ENCODE measurements at regions not wholly inside any gene's neighbourhood (a gene's known extent, or its start where the extent isn't known, plus 50 kb on each side); places are given as distances from the start of the nearest gene placed in this dataset.
"Not testable (repeated sequence)": the region's sequence is repeated elsewhere in the genome, so short reads cannot be mapped to it uniquely, and the experiment has no call there.

DNA sequence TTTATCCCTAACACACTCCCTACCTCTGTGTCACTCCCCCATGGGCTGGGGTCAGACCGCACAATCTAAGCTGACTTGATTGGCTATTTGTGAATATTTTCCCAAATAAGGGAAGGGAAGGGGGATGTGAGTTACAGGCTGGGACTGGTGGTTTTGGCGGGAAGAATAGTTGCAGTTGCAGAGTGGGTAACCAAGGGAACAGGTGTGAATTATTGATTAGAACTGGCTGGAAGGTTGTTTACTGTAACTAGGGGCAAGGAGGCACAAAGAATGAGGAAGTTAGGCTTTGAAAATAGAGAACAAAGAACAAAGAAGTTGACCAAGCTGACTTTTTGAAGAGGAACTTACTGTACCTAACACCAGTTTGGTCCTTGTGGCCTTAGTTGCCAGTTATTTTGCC is 88.0 kb upstream of the XAGE2 start:
- Histone ChIP-seq H3K27ac (peak overlapping the region in 1 of 11 experiments; percentile 23; a peak in 1 of 22 replicates), H3K27me3 (peaks cover 83 to 100% (median 97%) of the 10 kb centered on the region in 11 experiments), H4K20me1 (peaks cover 0 to 11% (median 0%) of the 10 kb centered on the region in 11 experiments; a peak in 1 of 22 replicates), H3K36me3 (no peaks in the 10 kb centered on the region), H3K4me3 (no peak overlapping the region), H3K9ac (no peak overlapping the region), H3K4me1 (no peaks in the 10 kb centered on the region), H3K9me3 (replicated peaks in 1 of 11) (peaks cover 12 to 29% (median 16%) of the 10 kb centered on the region in 11 experiments), H3K4me2 (no peak overlapping the region)
- no peak for TF ChIP-seq Cebpa-rat (IDR thresholded peaks at IDR 0.05)

DNA sequence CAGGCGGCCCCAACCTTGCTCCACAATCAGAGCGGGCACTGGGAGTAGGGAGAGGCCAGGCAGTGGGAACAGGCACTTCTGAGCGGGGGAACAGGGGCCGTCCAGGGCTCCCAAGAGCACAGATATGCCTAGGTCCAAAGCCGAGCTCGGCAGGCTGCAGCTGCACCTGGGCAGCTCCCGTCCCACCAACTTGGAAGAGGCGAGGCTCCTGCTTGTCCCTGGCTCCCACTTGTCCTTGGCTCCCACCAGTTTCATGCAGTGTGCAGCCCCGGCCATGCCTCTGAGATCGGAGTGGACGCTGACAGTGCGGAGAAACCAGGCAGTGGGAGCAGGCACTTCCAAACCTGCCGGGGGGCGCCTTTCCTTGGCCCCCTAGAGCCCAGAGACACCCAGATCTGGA is 84.0 kb upstream of the XAGE2 start:
- peaks cover 0 to 11% (median 0%) of the 10 kb centered on the region in 11 experiments; a peak in 1 of 22 replicates for H4K20me1 ChIP-seq
- H3K36me3 ChIP-seq, result no peaks in the 10 kb centered on the region
- no peak for TF ChIP-seq Cebpa-rat (IDR thresholded peaks at IDR 0.05)
- no peak overlapping the region for H3K4me3 ChIP-seq
- H3K9me3 ChIP-seq (replicated peaks in 1 of 11), result peaks cover 38 to 51% (median 43%) of the 10 kb centered on the region in 11 experiments
- no peak overlapping the region for H3K4me2 ChIP-seq
- H3K27ac ChIP-seq, result no peak overlapping the region
- H3K27me3 ChIP-seq, result peaks cover 64 to 97% (median 88%) of the 10 kb centered on the region in 11 experiments
- H3K9ac ChIP-seq, result no peak overlapping the region
- H3K4me1 ChIP-seq, result no peaks in the 10 kb centered on the region

DNA sequence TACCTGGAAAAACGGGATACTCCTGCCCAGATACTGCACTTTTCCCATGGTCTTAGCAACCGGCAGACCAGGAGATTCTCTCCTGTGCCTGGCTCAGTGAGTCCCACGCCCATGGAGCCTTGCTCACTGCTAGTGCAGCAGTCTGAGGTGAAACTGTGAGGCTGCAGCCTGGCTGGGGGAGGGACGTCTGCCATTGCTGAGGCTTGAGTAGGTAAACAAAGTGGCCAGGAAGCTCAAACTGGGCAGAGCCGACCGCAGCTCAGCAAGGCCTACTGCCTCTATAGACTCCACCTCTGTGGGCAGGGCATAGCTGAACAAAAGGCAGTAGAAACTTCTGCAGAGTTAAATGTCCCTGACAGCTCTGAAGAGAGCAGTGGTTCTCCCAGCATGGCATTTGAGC is 69.9 kb upstream of the XAGE2 start:
- H4K20me1 ChIP-seq, H3K36me3 ChIP-seq, H3K9ac ChIP-seq, H3K4me3 ChIP-seq, H3K4me1 ChIP-seq, H3K4me2 ChIP-seq, H3K27ac ChIP-seq: not testable (repeated sequence)
- Histone ChIP-seq H3K9me3 (replicated peaks in 1 of 11) (peaks cover 0 to 11% (median 5%) of the 10 kb centered on the region in 11 experiments; a peak in 8 of 22 replicates), H3K27me3 (peaks cover 55 to 71% (median 67%) of the 10 kb centered on the region in 11 experiments)

DNA sequence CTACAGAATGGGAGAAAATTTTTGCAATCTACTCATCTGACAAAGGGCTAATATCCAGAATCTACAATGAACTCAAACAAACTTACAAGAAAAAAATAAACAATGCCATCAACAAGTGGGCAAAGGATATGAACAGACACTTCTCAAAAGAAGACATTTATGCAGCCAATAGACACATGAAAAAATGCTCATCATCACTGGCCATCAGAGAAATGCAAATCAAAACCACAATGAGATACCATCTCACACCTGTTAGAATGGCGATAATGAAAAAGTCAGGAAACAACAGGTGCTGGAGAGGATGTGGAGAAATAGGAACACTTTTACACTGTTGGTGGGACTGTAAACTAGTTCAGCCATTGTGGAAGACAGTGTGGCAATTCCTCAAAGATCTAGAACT is 60.3 kb upstream of the XAGE2 start:
- H3K9me3 ChIP-seq (replicated peaks in 1 of 11); H3K36me3 ChIP-seq; H3K4me2 ChIP-seq; H3K4me1 ChIP-seq; H3K9ac ChIP-seq; H3K27ac ChIP-seq; H4K20me1 ChIP-seq; H3K4me3 ChIP-seq: not testable (repeated sequence)
- peaks cover 61 to 78% (median 74%) of the 10 kb centered on the region in 11 experiments for H3K27me3 ChIP-seq

Data from BLaER1 treated with 17β-estradiol and CSF1 and Interleukin-3, amounts not matched to agents 10 nM and 100 nM (cell line).